ENCODE measurements at regions not wholly inside any gene's neighbourhood (a gene's known extent, or its start where the extent isn't known, plus 50 kb on each side); places are given as distances from the start of the nearest gene placed in this dataset.

GRCh38 chr14:30118992-30119640 lies 191.5 kb upstream of the PRKD1 start:
- TF ChIP-seq CTCF (IDR thresholded peaks at IDR 0.05) (no peak), POLR2AphosphoS5 (IDR thresholded peaks at IDR 0.05) (no peak), EP300 (IDR thresholded peaks at IDR 0.05) (no peak)

Measured in esophagus muscularis mucosa (tissue), 4 donors.